A549 (cell line): ENCODE measurements at regions not wholly inside any gene's neighbourhood (a gene's known extent, or its start where the extent isn't known, plus 50 kb on each side); places are given as distances from the start of the nearest gene placed in this dataset.

Experiments used
- ATAC-seq, 2 experiments: fragments of 200-7000 bp in 1 of 2; fragments of >200 bp in 1 of 2; cut with Nextera tagmentation in 1 of 2; cut with Tn5 transposase in 1 of 2; 3 replicates each; pipeline versions ENCODE4 v1.8.0 to v1.9.1; 2018 to 2020; ENCODE audit warnings: mild to moderate bottlenecking in 1 of 2, moderate library complexity in 1 of 2
- CTCF ChIA-PET: fragments of 300-600 bp; sonication (Branson Sonifier 250); formaldehyde crosslinking; extraction: SDS; loops from one replicate; lab custom pipeline; 2021; ENCODE audit warnings: antibody characterized with exemption, inconsistent platforms; lab: Yijun Ruan, JAX
- POLR2A ChIA-PET: fragments of 350-600 bp; formaldehyde crosslinking; extraction: SDS; loops from one replicate; lab custom pipeline; 2021; ENCODE audit warnings: antibody characterized with exemption, inconsistent platforms; lab: Yijun Ruan, JAX
- DNase-seq, 2 experiments: peaks; one replicate each; pipeline versions ENCODE4 v3.0.0 to v3.0.0-alpha.2; 2011 to 2016; ENCODE audit warnings: low read depth in 1 of 2, low spot score in 1 of 2
- FAIRE-seq: peaks from 2 replicates; lab custom pipeline; 2011; peaks lifted over from hg19 to GRCh38; lab: Jason Lieb, UNC
- H3K27ac ChIP-seq, 2 experiments: fragments of >200 bp; sonication (Bioruptor Twin); formaldehyde crosslinking; 3 replicates each; pipeline ENCODE4 v1.5.1; 2016 to 2017
- H3K4me1 ChIP-seq: fragments of >200 bp; sonication (Bioruptor Twin); formaldehyde crosslinking; 3 replicates; pipeline ENCODE4 v1.6.1; 2016
- H3K4me2 ChIP-seq: fragments of >200 bp; sonication (Bioruptor Twin); formaldehyde crosslinking; 3 replicates; pipeline ENCODE4 v1.6.1; 2016
- H3K4me3 ChIP-seq: fragments of >200 bp; sonication (Bioruptor Twin); formaldehyde crosslinking; 3 replicates; pipeline ENCODE4 v1.5.1; 2016
- H3K9me3 ChIP-seq: fragments of >200 bp; sonication (Bioruptor Twin); formaldehyde crosslinking; 3 replicates; pipeline ENCODE4 v1.6.1; 2016
- CHD2 ChIP-seq: fragments of 150-350 bp; IDR thresholded peaks from 2 replicates; pipeline ENCODE4 v1.6.1; 2014; ENCODE audit warnings: low read length; ENCODE audit not compliant: partially characterized antibody
- GATA3 ChIP-seq: IDR thresholded peaks from 2 replicates; pipeline ENCODE4 v1.6.1; 2012; ENCODE audit warnings: borderline replicate concordance
- HEYL ChIP-seq: fragments of 250-450 bp; sonication (Bioruptor Pico); IDR thresholded peaks from 2 replicates; pipeline ENCODE4 v1.8.0; 2021; ENCODE audit warnings: mild to moderate bottlenecking, moderate library complexity
- HOXA7 ChIP-seq: fragments of 250-450 bp; sonication (Bioruptor Pico); IDR thresholded peaks from 2 replicates; pipeline ENCODE4 v1.5.0; 2020; ENCODE audit warnings: mild to moderate bottlenecking, moderate library complexity
- HOXB5 ChIP-seq: fragments of 250-450 bp; sonication (Bioruptor Pico); IDR thresholded peaks from 2 replicates; pipeline ENCODE4 v1.5.0; 2020; ENCODE audit warnings: mild to moderate bottlenecking, moderate library complexity
- JUN ChIP-seq, 2 experiments: fragments of >200 bp; sonication (Bioruptor Twin); formaldehyde crosslinking; IDR thresholded peaks; 2 replicates in 1 of 2; 3 replicates in 1 of 2; pipeline ENCODE4 v1.6.1; 2016 to 2017
- KDM1A ChIP-seq: fragments of 200-600 bp; sonication (generic); IDR thresholded peaks from 2 replicates; pipeline ENCODE4 v1.6.1; 2016; ENCODE audit warnings: low read depth, mild to moderate bottlenecking
- NFE2L2 ChIP-seq: fragments of 150-350 bp; conservative IDR thresholded peaks from 2 replicates; pipeline ENCODE4 v1.6.1; 2014; ENCODE audit warnings: low read length
- PBX3 ChIP-seq: IDR thresholded peaks from 2 replicates; pipeline ENCODE4 v1.6.1; 2012
- PHF8 ChIP-seq: fragments of 200-600 bp; sonication (generic); IDR thresholded peaks from 2 replicates; pipeline ENCODE4 v1.6.1; 2016; ENCODE audit warnings: low read depth, mild to moderate bottlenecking, antibody characterized with exemption, moderate library complexity, borderline replicate concordance
- POLR2A ChIP-seq: IDR thresholded peaks from 2 replicates; pipeline ENCODE4 v1.6.1; 2012; ENCODE audit warnings: mild to moderate bottlenecking, low read length
- RAD21 ChIP-seq, 2 experiments: fragments of >200 bp in 1 of 2; sonication (Bioruptor Twin) in 1 of 2; formaldehyde crosslinking in 1 of 2; IDR thresholded peaks in 1 of 2; conservative IDR thresholded peaks in 1 of 2; 2 replicates in 1 of 2; 3 replicates in 1 of 2; pipeline ENCODE4 v1.6.1; 2012 to 2018; ENCODE audit warnings: inconsistent platforms in 1 of 2
- RARB ChIP-seq: fragments of 250-450 bp; sonication (Bioruptor Pico); IDR thresholded peaks from 2 replicates; pipeline ENCODE4 v1.8.0; 2021; ENCODE audit warnings: mild to moderate bottlenecking, moderate library complexity
- RCOR1 ChIP-seq: fragments of 150-350 bp; IDR thresholded peaks from 2 replicates; pipeline ENCODE4 v1.6.1; 2014; ENCODE audit warnings: antibody characterized with exemption, low read length, low read depth
- RFX5 ChIP-seq: fragments of 450-650 bp; IDR thresholded peaks from 2 replicates; pipeline ENCODE4 v1.7.1; 2014; ENCODE audit warnings: antibody characterized with exemption, mild to moderate bottlenecking, moderate library complexity
- TP53 ChIP-seq: fragments of 250-450 bp; sonication (Bioruptor Pico); IDR thresholded peaks from 2 replicates; pipeline ENCODE4 v1.5.0; 2021; ENCODE audit warnings: mild to moderate bottlenecking, moderate library complexity
- ZNF302 ChIP-seq: fragments of 250-450 bp; sonication (Bioruptor Pico); IDR thresholded peaks from 2 replicates; pipeline ENCODE4 v1.9.0; 2021; ENCODE audit warnings: inconsistent platforms, mild to moderate bottlenecking, moderate library complexity
- ZSCAN20 ChIP-seq: fragments of 250-450 bp; sonication (Bioruptor Pico); IDR thresholded peaks from 2 replicates; pipeline ENCODE4 v1.8.0; 2022; ENCODE audit warnings: mild to moderate bottlenecking, moderate library complexity
- WGBS: methylation state at CpG from one replicate; pipeline ENCODE4 v1.1.6; 2017; ENCODE audit errors: missing lambda C conversion rate; 5-methylcytosine and 5-hydroxymethylcytosine counted together
- TF ChIP-seq, protein P1 (sequence below): fragments of 200-600 bp; sonication (generic); IDR thresholded peaks from 2 replicates; pipeline ENCODE4 v1.6.1; 2016; ENCODE audit warnings: antibody characterized with exemption, mild to moderate bottlenecking, moderate library complexity
- TF ChIP-seq, protein P2 (sequence below): IDR thresholded peaks from 2 replicates; pipeline ENCODE4 v1.6.1; 2012; ENCODE audit warnings: low read depth, borderline replicate concordance
- TF ChIP-seq, protein P3 (sequence below): fragments of 250-450 bp; sonication (Bioruptor Pico); IDR thresholded peaks from 2 replicates; pipeline ENCODE4 v1.5.0; 2021; ENCODE audit warnings: mild to moderate bottlenecking, moderate library complexity, borderline replicate concordance

- CTCF ChIA-PET, result no interaction called here
- Histone ChIP-seq H3K4me1 (no peaks in the 10 kb centered on the region), H3K4me2 (no peak overlapping the region), H3K4me3 (no peak overlapping the region), H3K9me3 (no peaks in the 10 kb centered on the region), H3K27ac (no peak overlapping the region)
- TF ChIP-seq NFE2L2 (no peak), KDM1A (no peak), TP53 (CRISPR knock-in tag) (no peak)
- no peak for ATAC-seq
- POLR2A ChIA-PET, result no interaction called here
- FAIRE-seq, result no peak
- DNase-seq, result no peak
Measured at GRCh38 chr2:228479014-228479413, 297.5 kb upstream of the SPHKAP start.

- no peak overlapping the region for H3K4me3 ChIP-seq
- FAIRE-seq (no peak), DNase-seq (no peak)
- TF ChIP-seq RARB (no peak), ZNF302 (no peak), JUN (IDR thresholded peaks at IDR 0.05) (no peak), PBX3 (no peak), GATA3 (no peak), PHF8 (no peak), RFX5 (no peak), RCOR1 (no peak), CHD2 (no peak), HOXB5 (no peak), HOXA7 (no peak), ZSCAN20 (CRISPR knock-in tag) (no peak), RAD21 (conservative IDR thresholded peaks at IDR 0.05 in 1 of 2, IDR thresholded peaks at IDR 0.05 in 1 of 2) (no peak), HEYL (no peak), POLR2A (no peak)
- TF ChIP-seq, protein P1, sequence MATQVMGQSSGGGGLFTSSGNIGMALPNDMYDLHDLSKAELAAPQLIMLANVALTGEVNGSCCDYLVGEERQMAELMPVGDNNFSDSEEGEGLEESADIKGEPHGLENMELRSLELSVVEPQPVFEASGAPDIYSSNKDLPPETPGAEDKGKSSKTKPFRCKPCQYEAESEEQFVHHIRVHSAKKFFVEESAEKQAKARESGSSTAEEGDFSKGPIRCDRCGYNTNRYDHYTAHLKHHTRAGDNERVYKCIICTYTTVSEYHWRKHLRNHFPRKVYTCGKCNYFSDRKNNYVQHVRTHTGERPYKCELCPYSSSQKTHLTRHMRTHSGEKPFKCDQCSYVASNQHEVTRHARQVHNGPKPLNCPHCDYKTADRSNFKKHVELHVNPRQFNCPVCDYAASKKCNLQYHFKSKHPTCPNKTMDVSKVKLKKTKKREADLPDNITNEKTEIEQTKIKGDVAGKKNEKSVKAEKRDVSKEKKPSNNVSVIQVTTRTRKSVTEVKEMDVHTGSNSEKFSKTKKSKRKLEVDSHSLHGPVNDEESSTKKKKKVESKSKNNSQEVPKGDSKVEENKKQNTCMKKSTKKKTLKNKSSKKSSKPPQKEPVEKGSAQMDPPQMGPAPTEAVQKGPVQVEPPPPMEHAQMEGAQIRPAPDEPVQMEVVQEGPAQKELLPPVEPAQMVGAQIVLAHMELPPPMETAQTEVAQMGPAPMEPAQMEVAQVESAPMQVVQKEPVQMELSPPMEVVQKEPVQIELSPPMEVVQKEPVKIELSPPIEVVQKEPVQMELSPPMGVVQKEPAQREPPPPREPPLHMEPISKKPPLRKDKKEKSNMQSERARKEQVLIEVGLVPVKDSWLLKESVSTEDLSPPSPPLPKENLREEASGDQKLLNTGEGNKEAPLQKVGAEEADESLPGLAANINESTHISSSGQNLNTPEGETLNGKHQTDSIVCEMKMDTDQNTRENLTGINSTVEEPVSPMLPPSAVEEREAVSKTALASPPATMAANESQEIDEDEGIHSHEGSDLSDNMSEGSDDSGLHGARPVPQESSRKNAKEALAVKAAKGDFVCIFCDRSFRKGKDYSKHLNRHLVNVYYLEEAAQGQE, result no peak
- TF ChIP-seq, protein P2, sequence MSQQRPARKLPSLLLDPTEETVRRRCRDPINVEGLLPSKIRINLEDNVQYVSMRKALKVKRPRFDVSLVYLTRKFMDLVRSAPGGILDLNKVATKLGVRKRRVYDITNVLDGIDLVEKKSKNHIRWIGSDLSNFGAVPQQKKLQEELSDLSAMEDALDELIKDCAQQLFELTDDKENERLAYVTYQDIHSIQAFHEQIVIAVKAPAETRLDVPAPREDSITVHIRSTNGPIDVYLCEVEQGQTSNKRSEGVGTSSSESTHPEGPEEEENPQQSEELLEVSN, result no peak
- TF ChIP-seq, protein P3, sequence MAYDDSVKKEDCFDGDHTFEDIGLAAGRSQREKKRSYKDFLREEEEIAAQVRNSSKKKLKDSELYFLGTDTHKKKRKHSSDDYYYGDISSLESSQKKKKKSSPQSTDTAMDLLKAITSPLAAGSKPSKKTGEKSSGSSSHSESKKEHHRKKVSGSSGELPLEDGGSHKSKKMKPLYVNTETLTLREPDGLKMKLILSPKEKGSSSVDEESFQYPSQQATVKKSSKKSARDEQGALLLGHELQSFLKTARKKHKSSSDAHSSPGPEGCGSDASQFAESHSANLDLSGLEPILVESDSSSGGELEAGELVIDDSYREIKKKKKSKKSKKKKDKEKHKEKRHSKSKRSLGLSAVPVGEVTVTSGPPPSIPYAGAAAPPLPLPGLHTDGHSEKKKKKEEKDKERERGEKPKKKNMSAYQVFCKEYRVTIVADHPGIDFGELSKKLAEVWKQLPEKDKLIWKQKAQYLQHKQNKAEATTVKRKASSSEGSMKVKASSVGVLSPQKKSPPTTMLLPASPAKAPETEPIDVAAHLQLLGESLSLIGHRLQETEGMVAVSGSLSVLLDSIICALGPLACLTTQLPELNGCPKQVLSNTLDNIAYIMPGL (CRISPR knock-in tag), result no peak
- TF ChIP-seq, all 56 proteins: peak for 0
- no peak for ATAC-seq
- 9% methylated on average over 2 of the region's 2 CpGs for WGBS
- ChIA-PET POLR2A (no interaction called here), CTCF (no interaction called here)
- Histone ChIP-seq H3K9me3 (no peaks in the 10 kb centered on the region), H3K4me1 (no peaks in the 10 kb centered on the region), H3K27ac (no peak overlapping the region), H3K4me2 (no peak overlapping the region)
Measured at GRCh38 chr2:228474466-228474865, 293.0 kb upstream of the SPHKAP start.
